HFFc6 (cell line): ENCODE measurements at regions not wholly inside any gene's neighbourhood (a gene's known extent, or its start where the extent isn't known, plus 50 kb on each side); places are given as distances from the start of the nearest gene placed in this dataset.
"Not testable (repeated sequence)": the region's sequence is repeated elsewhere in the genome, so short reads cannot be mapped to it uniquely, and the experiment has no call there.

Experiments used
- DNase-seq: peaks from one replicate; pipeline ENCODE4 v3.0.0-alpha.2; 2018
- H3K27ac Mint-ChIP-seq: 2 replicates; pipeline ENCODE4 v1.8.0; 2020; ENCODE audit warnings: mild to moderate bottlenecking, mixed read lengths
- H3K27me3 Mint-ChIP-seq: 2 replicates; pipeline ENCODE4 v1.8.0; 2021; ENCODE audit warnings: mild to moderate bottlenecking, moderate library complexity, mixed read lengths; ENCODE audit not compliant: insufficient read depth
- H3K36me3 Mint-ChIP-seq: 2 replicates; pipeline ENCODE4 v1.8.0; 2021; ENCODE audit warnings: low read depth, mixed read lengths
- H3K4me1 Mint-ChIP-seq: 2 replicates; pipeline ENCODE4 v1.8.0; 2020; ENCODE audit warnings: low read depth, mixed read lengths
- H3K4me3 Mint-ChIP-seq: 2 replicates; pipeline ENCODE4 v1.8.0; 2020; ENCODE audit warnings: mild to moderate bottlenecking, moderate library complexity, mixed read lengths
- H3K9me3 Mint-ChIP-seq: 2 replicates; pipeline ENCODE4 v1.8.0; 2020; ENCODE audit warnings: mild to moderate bottlenecking, mixed read lengths
- CTCF ChIP-seq: fragments of 200-600 bp; sonication (generic); IDR thresholded peaks from 2 replicates; pipeline ENCODE4 v1.5.0; 2021; ENCODE audit warnings: antibody characterized with exemption, mild to moderate bottlenecking

GRCh38 chr2:66191311-66191710 is 243.6 kb upstream of the MEIS1 start:
- Mint-ChIP-seq H3K27ac (no peak overlapping the region), H3K27me3 (no peaks in the 10 kb centered on the region), H3K36me3 (no peaks in the 10 kb centered on the region), H3K4me1 (no peaks in the 10 kb centered on the region), H3K9me3 (peaks cover 8% of the 10 kb centered on the region; the same call in 1 of the 2 replicates), H3K4me3 (no peak overlapping the region)
- no peak for DNase-seq
- no peak for TF ChIP-seq CTCF

- H3K36me3 Mint-ChIP-seq: no peaks in the 10 kb centered on the region
- H3K4me3 Mint-ChIP-seq: no peak overlapping the region
- H3K9me3 Mint-ChIP-seq: peaks cover 17% of the 10 kb centered on the region; the same call in 1 of the 2 replicates
- no peaks in the 10 kb centered on the region; the same call in 1 of the 2 replicates for H3K27me3 Mint-ChIP-seq
- no peaks in the 10 kb centered on the region for H3K4me1 Mint-ChIP-seq
- no peak for DNase-seq
- no peak for TF ChIP-seq CTCF
- no peak overlapping the region for H3K27ac Mint-ChIP-seq
These were observed 245.4 kb upstream of the MEIS1 start for GRCh38 chr2:66189553-66189952.

GRCh38 chr2:66186537-66186936 is 248.4 kb upstream of the MEIS1 start:
- no peak overlapping the region for H3K4me3 Mint-ChIP-seq
- no peaks in the 10 kb centered on the region; the same call in 1 of the 2 replicates for H3K27me3 Mint-ChIP-seq
- no peak for TF ChIP-seq CTCF
- no peaks in the 10 kb centered on the region for H3K36me3 Mint-ChIP-seq
- DNase-seq: no peak
- H3K9me3 Mint-ChIP-seq: peaks cover 17% of the 10 kb centered on the region; the same call in 1 of the 2 replicates
- no peak overlapping the region for H3K27ac Mint-ChIP-seq
- no peaks in the 10 kb centered on the region for H3K4me1 Mint-ChIP-seq

- DNase-seq: no peak
- Mint-ChIP-seq H3K4me1 (no peaks in the 10 kb centered on the region), H3K27me3 (no peaks in the 10 kb centered on the region; the same call in 1 of the 2 replicates), H3K9me3 (peaks cover 13% of the 10 kb centered on the region; the same call in 1 of the 2 replicates), H3K27ac (no peak overlapping the region), H3K36me3 (no peaks in the 10 kb centered on the region), H3K4me3 (no peak overlapping the region)
- TF ChIP-seq CTCF: no peak
These were observed 249.3 kb upstream of the MEIS1 start for GRCh38 chr2:66185497-66186054.

GRCh38 chr2:66177128-66177796 is 257.7 kb upstream of the MEIS1 start:
- H3K27me3 Mint-ChIP-seq, H3K4me3 Mint-ChIP-seq, H3K27ac Mint-ChIP-seq, H3K9me3 Mint-ChIP-seq, DNase-seq, H3K36me3 Mint-ChIP-seq, H3K4me1 Mint-ChIP-seq: not testable (repeated sequence)

GRCh38 chr2:66174491-66174890 is 260.4 kb upstream of the MEIS1 start:
- no peak for TF ChIP-seq CTCF
- no peak for DNase-seq
- no peaks in the 10 kb centered on the region for H3K4me1 Mint-ChIP-seq
- no peak overlapping the region for H3K27ac Mint-ChIP-seq
- no peak overlapping the region for H3K4me3 Mint-ChIP-seq
- peaks cover 8% of the 10 kb centered on the region for H3K9me3 Mint-ChIP-seq
- no peaks in the 10 kb centered on the region for H3K36me3 Mint-ChIP-seq
- H3K27me3 Mint-ChIP-seq: no peaks in the 10 kb centered on the region
